Suppressor macrophage treated with lipopolysaccharide for 4 hours (primary cell): ENCODE measurements at regions not wholly inside any gene's neighbourhood (a gene's known extent, or its start where the extent isn't known, plus 50 kb on each side); places are given as distances from the start of the nearest gene placed in this dataset.

Source experiments
- DNase-seq: peaks from one replicate; pipeline ENCODE4 v3.0.0-alpha.2; 2020

- DNase-seq, result no peak
Measured at GRCh38 chr4:178066338-178066941, 624.2 kb upstream of the AGA start.

GRCh38 chr4:178068136-178068535 is 625.9 kb upstream of the AGA start:
- no peak for DNase-seq

DNA sequence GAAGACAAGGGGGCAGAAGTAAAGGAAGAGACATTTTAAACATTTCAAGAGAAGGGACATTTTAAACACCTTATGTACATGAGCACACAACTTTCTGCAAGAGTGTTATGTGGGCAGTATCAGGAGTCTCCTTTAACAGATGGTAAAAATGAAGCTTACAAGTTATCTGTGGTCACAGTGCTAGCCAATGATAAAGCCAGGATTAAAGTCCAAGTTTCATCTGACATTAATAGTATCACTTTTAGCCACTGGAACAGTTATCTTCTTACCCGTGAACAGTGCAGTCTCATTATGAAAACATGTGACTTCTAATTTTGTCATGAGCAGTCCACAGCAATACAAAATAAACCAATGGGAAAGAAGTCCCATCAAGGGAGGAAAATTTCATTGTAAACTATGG is 627.9 kb upstream of the AGA start:
- DNase-seq, result no peak

DNA sequence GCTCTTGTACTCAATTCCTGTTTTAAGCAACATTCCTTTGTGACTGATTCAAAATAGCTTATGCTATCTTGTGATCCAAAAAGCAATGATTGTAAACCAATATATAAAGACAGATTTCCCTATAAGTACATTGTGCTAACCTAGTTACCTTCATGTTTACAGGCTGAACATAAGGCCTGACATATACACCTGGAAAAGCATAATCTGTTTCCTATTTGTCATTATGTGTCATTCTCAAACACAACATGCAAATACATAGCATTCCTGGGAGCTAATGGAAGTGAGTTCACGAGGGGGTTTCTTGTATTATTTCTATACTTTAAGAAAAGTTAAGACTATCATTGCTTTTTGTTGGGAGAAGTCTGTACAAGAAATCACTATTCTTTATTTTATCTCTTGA is 638.1 kb upstream of the AGA start:
- no peak for DNase-seq

GRCh38 chr4:178081176-178081575 is 638.9 kb upstream of the AGA start:
- DNase-seq, result no peak

DNA sequence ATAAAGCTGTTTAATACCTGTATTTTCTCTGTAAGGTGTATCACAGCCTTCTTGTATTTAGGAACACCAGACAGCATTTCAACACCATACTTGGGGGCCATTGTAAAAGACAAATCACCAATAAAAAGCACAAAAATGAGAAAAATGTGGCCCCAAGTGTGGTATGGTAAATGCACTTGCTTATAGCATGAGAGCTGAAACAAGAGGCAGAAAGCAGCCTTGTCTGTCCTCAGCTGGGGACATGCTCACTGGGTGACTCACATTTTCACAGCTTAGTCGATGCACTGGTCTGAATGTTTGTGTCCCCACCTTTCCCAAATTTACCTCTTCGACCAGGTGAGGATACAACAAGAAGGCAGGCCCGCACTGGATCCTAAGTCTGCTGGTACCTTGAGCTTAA is 639.7 kb upstream of the AGA start:
- no peak for DNase-seq

GRCh38 chr4:178082906-178083305 is 640.7 kb upstream of the AGA start:
- no peak for DNase-seq

DNA sequence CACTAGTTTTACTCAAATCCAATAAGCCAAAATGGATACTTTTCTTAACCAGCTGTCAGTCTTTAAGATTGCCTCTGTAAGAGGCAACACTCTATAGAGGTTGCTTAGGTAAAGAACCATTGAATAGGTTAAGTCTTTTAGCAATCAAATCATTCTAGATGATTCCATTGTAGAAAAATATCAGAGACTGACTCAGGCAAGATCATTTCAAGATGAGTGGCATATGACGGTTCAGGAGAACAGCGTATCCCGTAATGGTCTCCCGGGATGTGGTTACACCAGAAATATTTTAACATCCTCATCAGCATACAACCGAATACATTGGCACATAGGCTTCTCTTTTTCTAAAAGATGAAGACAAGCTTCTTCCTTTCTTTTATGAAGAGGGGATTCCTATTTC is 641.7 kb upstream of the AGA start:
- DNase-seq, result no peak

GRCh38 chr4:178086320-178086719 is 644.1 kb upstream of the AGA start:
- no peak for DNase-seq

GRCh38 chr4:178090640-178091411 is 648.6 kb upstream of the AGA start:
- DNase-seq, result no peak

DNA sequence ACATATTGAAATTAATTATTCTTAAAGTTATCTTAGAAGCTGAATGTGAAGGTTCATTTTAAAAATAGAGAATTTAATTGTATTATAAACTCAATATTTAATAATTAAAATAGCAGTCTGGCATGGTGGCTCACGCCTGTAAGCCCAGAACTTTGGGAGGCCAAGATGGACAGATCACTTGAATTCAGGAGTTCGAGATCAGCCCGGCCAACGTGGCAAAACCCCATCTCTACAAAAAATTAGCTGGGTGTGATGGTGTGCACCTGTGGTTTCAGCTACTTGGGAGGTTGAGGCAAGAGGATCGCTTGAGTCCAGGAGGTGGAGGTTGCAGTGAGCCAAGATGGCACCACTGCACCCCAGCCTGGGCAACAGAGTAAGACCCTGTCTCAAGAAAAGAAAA is 659.9 kb upstream of the AGA start:
- no peak for DNase-seq

- DNase-seq, result no peak
Measured at GRCh38 chr4:178105242-178105641, 663.0 kb upstream of the AGA start.

DNA sequence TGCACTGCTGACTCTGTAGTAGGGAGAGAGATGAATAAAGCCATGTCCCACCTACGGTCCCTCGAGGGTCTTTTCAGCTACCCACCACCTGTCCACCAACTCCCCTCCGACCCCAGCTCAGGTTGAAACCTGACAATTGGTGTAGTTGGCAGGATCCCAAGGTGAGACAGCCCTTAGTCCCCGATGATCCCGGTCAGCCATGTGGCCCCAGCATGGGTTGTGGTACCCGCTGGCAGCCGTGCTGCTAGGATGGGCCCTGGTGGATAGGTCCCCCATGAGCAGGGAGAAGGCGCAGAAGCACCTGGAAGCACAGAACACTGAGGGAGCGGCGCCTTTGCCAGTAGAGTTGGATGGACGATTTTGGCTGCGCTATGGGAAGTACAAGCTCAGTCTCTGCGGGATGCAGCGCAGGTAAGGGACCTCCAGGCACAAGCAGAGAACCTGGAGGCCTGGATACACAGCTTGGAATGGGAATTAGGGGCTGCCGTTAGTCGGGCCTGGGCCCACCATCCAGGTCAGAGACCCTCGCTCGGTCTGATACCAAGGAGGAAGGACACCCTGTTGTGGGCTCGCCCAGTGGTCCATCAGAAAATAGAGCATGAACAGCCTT is 694.6 kb upstream of the AGA start:
- DNase-seq, result no peak

- no peak for DNase-seq
Measured at GRCh38 chr4:178137732-178138471, 695.7 kb upstream of the AGA start.

- no peak for DNase-seq
Measured at GRCh38 chr4:178138491-178138890, 696.3 kb upstream of the AGA start.

GRCh38 chr4:178140326-178140915 is 698.2 kb upstream of the AGA start:
- no peak for DNase-seq

- no peak for DNase-seq
Measured at GRCh38 chr4:178142724-178143123, 700.5 kb upstream of the AGA start.

GRCh38 chr4:178148106-178148505 is 705.9 kb upstream of the AGA start:
- no peak for DNase-seq

DNA sequence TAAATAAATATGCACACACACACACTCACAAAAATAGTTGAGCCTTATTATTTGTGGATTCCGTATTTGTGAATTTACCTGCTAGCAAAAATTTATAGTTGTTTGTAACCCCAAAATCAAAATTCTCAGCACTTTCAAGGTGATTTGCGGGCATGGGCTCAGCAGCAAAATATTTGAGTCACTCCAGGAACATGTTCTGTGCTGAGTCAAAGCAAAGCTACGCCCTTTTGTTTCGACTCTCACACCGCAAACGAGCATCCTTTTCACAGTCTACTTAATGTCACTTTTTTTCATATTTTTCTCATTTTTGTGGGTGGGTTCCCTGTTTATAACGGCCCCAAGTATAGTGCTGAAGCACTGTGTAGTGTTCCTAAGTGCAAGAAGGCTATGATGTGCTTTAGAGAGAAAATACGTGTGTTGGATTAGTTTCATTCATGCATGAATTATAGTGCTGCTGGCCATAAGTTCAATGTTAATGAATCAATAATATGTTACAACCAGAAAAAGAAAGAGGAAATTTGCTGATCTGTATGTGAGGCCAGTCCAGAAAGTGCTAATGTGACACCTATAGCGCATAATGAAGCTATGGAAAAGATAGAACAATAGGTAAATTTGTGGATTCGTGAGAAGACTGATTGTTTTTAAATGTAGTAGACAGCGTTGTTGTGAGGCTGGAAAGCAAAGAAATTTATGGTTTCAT is 723.2 kb upstream of the AGA start:
- DNase-seq, result no peak

- no peak for DNase-seq
Measured at GRCh38 chr4:178165951-178166308, 723.7 kb upstream of the AGA start.

DNA sequence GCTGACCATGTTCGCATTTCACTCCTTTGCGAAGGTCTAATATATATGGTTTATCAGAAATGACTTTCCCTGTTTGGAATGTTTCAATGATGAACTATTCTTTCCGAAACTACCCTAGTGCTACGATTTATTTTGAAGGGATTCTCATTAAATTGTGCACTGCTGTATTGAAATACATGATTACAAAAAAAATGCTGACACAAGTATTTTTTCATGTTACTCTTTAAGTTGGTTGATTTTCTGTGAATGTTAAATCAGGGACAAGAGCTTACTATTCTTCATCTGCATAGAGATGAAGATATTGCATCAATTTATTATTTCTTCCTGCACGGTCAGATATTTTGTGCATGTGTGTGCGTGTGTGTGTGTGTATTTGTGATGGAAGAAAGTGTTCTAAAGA is 731.5 kb upstream of the AGA start:
- DNase-seq, result no peak

GRCh38 chr4:178174756-178175155 is 732.5 kb upstream of the AGA start:
- no peak for DNase-seq

- DNase-seq, result no peak
Measured at GRCh38 chr4:178185517-178185916, 743.3 kb upstream of the AGA start.
